Right forelimb (tissue), 1 donor: ENCODE measurements at regions not wholly inside any gene's neighbourhood (a gene's known extent, or its start where the extent isn't known, plus 50 kb on each side); places are given as distances from the start of the nearest gene placed in this dataset.

Experiments
- DNase-seq: peaks from one replicate; pipeline ENCODE4 v3.0.0-alpha.2; 2018

DNA sequence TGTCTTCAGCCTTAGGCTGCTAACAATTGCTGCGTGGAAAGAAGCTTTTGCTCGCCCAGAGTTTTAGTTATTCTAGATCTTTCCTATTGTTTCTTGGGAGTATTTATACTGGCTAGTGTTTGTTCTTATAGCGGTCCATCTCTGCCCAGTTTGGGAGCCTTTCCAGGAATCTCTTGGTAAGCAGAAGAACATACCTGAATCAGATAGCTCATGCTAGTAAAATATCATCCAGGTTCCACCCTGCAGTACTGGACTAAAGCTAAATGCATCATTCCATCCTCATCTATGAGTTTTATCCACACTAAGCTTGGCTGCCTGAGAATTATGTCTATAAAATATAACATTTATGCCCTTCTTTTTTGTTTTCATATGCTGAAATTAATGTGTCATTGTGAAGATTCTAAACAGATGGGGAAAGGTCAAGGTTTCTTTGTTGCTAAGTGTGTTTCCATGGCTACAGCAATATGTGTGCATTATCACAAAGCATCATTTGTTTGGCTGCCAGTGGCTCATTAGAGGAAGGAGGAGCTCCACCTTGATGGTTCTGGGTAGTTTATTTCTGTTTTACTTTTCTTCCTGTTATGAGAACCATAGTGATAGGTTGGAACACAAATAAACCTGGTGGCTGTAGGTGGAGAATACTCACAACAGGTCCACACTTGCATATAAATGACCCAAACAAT is 182.8 kb downstream of the PIK3C3 start:
- no peak for DNase-seq

DNA sequence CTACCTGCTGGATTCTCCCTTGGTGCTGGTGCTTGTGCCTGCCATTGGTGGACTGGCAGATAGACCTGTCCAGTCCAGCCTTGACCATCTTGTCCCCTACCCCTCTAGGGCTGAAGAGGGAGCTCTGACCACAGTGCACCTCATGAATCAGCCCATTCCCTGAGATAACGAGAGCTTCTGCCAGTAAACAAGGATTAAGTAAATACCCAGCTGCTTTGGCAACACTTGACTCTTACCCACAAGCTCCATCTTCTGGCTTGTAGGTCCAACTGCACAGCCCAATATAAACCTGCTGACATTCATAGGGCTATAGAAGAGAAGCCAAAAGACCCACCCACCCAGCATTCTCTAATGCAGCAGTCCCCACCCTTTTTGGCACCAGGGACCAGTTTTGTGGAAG is 186.4 kb downstream of the PIK3C3 start:
- DNase-seq: no peak

DNA sequence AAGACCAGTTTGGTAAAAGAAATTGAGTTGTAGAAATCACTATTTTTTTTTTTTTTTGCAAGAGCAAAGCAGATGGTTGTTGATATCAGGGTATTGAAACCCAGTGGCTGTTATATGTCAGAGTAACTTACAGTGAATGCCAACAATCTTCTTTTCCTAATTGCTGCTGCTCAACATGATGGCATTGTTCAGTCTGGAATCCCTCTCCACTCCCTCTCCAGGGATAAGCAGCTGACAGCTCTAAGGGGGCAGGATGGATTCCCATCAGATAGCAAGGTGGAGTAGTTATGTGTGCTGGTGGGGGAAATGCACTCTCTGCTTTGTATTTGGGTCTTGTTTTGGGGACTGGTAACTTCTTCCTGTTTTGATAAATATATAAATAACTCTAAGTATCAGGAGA is 200.0 kb downstream of the PIK3C3 start:
- DNase-seq: no peak

GRCh38 chr18:42156281-42156680 is 201.2 kb downstream of the PIK3C3 start:
- no peak for DNase-seq

GRCh38 chr18:42157420-42157819 is 202.4 kb downstream of the PIK3C3 start:
- DNase-seq: no peak

DNA sequence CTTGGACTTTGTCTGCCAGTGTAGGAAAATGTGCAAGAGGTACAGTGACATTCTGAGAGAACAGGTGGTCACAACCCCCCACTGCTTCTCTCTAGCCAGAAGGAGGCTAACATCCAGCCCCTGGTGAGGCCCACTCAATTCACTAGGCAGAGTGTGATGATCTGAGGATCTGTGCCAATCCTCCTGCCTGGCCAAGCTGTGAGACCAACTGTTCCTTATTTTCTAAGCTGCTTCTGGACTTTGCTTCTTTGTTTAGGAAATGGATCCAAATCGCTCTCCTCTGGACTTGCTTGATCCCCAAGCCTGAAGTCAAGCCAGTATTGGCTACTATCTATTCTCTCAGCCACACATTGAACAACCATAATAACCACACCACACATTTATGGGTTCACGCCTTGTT is 202.8 kb downstream of the PIK3C3 start:
- DNase-seq: no peak

DNA sequence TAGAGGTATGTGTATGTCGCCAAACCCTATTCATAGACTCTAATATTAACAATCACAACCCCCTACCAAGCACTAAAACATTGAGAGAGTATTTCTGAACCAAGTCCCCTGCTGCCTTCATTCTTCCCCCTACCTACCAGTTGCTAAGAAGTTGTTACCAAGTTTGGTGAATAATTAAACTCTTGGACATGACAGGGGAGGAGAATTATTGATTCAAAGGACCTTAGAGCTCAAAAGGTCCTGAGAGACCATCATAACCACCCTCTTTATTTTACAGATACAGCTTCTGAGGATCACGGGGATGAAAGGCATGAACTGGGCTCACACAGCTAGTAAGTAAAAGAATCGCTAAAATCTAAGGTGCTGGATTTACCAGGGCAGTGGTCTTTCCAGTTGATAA is 204.1 kb downstream of the PIK3C3 start:
- no peak for DNase-seq

DNA sequence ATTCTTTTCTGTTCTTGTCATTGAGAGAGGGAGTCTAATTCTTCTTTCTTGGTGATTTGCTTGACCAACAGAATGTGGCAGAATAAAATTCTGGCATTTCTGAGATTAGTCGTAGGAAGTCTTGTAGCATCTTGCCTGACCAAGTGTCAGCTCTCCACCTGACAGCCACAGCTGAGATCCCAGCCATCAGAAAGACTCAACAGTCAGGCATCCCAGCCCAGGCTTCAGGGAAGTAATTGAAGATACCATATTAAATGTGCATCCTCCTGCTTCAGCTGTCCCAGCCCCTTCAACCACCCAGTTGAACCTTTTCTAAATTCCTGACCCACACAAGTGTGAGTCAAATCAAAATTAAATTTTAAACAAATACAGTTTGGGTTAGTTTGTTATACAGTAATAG is 208.3 kb downstream of the PIK3C3 start:
- no peak for DNase-seq

- DNase-seq: no peak
Measured at GRCh38 chr18:42164556-42164955, 209.5 kb downstream of the PIK3C3 start.

- DNase-seq: no peak
Measured at GRCh38 chr18:42165922-42166513, 211.0 kb downstream of the PIK3C3 start.

DNA sequence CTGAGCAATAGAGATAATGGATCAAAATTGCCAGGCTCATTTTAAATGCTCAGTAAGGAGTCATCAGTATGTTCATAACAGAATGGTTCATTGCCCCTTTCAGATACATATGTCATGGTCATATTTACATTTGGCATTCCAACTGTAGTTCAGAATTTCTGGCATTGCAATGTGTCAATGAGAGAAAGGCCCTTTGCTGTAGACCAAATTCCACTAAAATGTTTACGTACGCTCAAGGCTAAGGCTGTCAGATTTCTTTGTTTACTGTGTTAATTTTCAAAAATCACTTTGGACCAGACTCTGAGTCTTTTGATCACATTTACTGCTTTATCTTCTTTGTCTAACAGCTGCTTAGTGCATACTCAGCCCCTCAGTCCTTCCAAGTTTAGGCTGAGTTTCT is 213.5 kb downstream of the PIK3C3 start:
- DNase-seq: no peak

- no peak for DNase-seq
Measured at GRCh38 chr18:42168907-42169306, 213.9 kb downstream of the PIK3C3 start.

DNA sequence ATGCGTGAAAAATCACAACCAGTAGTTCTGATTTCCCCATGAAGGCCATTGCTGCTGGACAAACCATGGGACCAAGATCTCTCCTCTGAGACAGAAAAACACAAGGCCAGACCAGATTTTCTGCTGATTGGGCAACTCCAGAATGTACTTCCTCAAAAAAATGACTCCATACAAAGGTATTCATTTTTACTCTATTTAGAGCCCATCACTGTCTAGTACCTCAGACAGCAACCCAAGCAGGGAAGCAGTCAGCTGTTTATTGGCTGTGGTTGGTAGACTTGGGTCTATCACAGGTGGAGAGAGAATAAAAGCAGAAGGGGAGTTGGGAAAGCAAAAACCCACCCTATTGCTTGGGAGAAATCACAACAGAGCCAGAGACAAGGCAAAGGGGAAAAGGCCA is 219.9 kb downstream of the PIK3C3 start:
- no peak for DNase-seq

DNA sequence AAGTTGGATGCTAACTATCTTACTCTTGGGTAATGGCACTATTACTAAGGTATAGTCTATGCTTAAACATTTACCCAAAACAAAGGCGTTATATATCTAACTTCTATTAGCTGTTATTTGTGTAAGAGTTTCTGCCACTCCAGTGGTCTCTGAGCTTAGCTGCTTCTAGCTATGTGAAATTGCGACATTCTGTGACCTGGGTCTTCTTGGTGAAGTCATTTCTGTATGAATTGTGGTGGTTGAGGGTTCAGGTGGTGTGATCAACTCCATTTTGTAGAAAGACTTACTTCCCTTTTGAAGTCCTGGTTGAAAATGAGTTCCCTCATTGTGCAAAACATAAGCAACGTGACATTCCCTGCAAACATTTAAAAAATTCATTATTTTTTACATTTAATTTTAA is 221.6 kb downstream of the PIK3C3 start:
- DNase-seq: no peak

DNA sequence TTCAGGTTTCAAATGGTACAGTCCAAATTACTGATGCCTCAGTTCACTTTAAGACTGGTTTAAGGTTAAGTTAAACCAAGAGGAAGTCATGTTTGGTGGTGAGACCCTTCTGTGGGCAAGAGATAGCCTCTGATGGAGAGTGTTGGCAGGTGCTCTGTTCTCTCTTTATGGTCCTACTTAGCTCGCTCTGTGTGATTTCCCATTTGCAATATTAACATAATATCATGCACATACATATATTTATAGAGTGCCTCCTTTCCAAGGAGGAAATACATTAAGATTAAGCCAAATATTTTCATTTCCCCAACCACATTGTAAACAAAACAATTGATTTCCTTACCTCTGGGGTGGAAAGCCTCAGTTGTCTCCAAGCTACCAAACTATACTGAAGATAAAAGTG is 222.4 kb downstream of the PIK3C3 start:
- no peak for DNase-seq

- DNase-seq: no peak
Measured at GRCh38 chr18:42178376-42179080, 223.5 kb downstream of the PIK3C3 start.

DNA sequence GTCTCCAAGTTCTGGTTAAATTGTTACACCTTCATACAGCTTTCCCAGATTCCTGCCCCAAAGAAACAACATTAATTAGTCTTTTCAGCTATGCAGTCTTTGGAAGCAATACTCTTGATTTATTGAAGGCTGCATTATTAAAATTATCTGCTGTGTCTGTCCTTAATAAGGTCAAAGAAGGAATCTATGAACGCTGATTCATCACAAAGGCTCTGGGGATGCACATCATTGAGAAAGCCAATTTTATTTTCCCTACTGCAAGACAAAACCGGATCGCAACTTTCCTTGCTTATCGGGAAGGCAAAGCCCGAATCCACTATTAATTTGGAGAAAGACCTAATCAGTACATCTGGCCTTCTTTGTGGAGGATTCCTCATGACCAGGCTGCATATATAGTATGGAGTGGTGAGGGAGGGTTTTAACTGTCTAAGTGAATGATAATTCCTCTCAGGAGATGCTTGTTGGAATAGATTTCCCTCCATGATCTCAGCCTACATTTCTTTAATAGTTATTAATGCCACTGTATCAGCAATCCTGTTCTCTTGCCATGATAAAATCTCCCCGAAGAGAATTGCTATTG is 224.6 kb downstream of the PIK3C3 start:
- no peak for DNase-seq

GRCh38 chr18:42181474-42181873 is 226.4 kb downstream of the PIK3C3 start:
- no peak for DNase-seq

DNA sequence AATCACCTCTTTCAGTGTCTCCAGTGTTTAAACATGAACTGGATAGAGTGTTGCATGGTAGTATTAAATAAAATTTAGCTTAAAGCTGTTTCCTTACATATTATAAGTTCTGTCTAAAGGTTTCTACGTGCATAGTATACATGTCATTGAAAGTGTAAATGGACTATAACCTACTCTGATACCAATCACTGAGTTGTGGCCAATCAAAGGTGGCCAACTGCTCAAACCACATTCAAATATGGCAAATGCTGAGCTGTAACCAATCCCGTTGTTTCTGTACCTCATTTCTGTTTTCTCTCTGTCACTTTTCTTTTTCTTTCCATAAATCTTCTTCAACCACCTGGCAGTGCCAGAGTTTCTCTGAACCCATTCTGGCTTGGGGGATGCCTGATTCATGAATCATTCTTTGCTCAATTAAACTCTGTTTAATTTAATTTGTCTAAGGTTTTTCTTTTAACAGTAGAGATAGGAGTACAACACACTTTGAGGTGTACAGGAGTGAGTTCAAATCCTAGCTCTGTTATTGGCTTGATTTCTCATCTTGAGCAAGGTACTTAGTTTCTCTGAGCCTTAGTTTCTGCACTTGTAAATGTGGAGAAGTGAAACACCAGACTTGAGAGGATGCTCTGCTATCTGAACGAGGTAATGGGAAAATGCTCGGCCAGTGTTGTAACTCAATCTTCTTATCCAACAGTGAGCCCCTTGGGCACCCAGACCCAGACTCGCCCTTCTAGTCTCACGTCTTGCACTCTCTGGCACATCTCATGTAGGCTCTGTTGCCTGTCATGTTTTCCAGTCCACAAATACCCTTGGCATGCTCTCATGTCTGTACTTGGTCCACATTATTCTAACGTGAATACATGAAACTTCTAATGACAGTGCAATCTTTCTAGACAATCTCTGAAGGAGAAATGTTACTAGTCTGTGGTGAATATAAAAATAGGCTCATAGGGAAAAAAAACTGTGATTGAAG is 228.0 kb downstream of the PIK3C3 start:
- no peak for DNase-seq

GRCh38 chr18:42183746-42184145 is 228.7 kb downstream of the PIK3C3 start:
- no peak for DNase-seq

DNA sequence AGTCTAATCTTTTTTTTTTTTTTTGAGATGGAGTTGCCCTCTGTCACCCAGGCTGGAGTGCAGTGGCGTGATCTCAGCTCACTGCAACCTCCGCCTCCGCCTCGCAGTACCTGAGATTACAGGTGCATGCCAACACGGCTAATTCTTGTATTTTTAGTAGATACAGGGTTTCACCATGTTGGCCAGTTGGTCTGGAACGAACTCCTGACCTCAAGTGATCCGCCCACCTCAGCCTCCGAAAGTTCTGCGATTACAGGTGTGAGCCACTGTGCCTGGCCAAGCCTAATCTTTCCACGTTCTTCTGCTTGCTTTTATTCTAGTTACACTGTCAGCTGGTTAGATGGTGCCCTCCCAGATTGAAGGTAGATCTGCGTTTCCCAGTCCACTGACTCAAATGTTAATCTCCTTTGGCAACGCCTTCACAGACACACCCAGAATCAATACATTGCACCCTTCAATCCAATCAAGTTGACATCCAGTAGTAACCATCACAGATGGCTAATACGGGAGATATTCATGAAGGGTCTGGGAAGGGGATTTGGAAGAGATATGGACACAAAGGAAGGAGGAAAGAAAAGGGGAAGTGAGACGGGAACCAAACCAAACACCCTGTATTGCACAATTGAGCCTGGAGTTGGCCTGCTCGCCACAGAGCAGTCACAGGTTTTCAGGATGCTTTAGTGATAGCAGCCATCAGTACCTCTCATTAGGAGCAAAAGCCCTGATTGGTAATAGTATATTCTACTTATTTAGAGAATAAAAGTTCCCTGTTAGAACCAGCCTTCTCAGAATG is 229.8 kb downstream of the PIK3C3 start:
- DNase-seq: no peak

DNA sequence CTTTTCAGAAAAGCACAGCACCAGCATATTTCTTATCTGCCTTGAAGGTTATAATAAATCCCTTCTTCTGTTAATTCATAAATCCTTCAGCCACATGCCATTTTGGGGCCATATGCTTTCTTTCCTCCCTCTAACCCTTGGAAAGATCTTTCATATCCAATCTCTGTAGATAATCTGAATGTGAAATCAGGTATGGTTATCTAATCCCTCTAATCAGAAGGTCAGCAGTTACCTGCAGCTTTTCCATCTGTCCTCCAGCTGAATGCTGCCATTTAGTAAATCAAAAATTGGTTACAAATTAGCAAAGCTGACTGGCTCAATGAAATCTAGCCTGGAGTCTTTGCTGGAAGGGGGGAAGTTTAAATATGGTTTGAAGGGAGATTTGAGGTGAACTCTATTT is 230.5 kb downstream of the PIK3C3 start:
- DNase-seq: no peak
